BLaER1 treated with 17β-estradiol and CSF1 and Interleukin-3, amounts not matched to agents 10 nM and 100 nM (cell line): ENCODE measurements at regions not wholly inside any gene's neighbourhood (a gene's known extent, or its start where the extent isn't known, plus 50 kb on each side); places are given as distances from the start of the nearest gene placed in this dataset.

ENCODE experiments used
- H3K27ac ChIP-seq, 11 experiments: shearing (Covaris generic); formaldehyde crosslinking; 2 replicates each; pipeline ENCODE4 v1.8.1; 2022
- H3K27me3 ChIP-seq, 11 experiments: shearing (Covaris generic); formaldehyde crosslinking; 2 replicates each; pipeline ENCODE4 v1.8.1; 2022
- H3K36me3 ChIP-seq, 11 experiments: shearing (Covaris generic); formaldehyde crosslinking; 2 replicates each; pipeline ENCODE4 v1.8.1; 2022
- H3K4me1 ChIP-seq, 10 experiments: shearing (Covaris generic); formaldehyde crosslinking; 2 replicates each; pipeline ENCODE4 v1.8.1; 2022
- H3K4me2 ChIP-seq, 11 experiments: shearing (Covaris generic); formaldehyde crosslinking; 2 replicates each; pipeline ENCODE4 v1.8.1; 2022
- H3K4me3 ChIP-seq, 10 experiments: shearing (Covaris generic); formaldehyde crosslinking; 2 replicates each; pipeline ENCODE4 v1.8.1; 2022
- H3K9ac ChIP-seq, 11 experiments: shearing (Covaris generic); formaldehyde crosslinking; 2 replicates each; pipeline ENCODE4 v1.8.1; 2022
- H3K9me3 ChIP-seq, 11 experiments: shearing (Covaris generic); formaldehyde crosslinking; replicated peaks in 1 of 11; 2 replicates each; pipeline ENCODE4 v1.8.1; 2022
- H4K20me1 ChIP-seq, 11 experiments: shearing (Covaris generic); formaldehyde crosslinking; 2 replicates each; pipeline ENCODE4 v1.8.1; 2022
- Cebpa-rat ChIP-seq, 11 experiments: shearing (Covaris generic); IDR thresholded peaks; 2 replicates each; pipeline ENCODE4 v1.8.1; 2022

GRCh38 chr7:125130173-125130572 is 200.5 kb upstream of the POT1 start:
- no peaks in the 10 kb centered on the region for H3K4me1 ChIP-seq
- TF ChIP-seq Cebpa-rat (IDR thresholded peaks at IDR 0.05): no peak
- H3K27me3 ChIP-seq: no peaks in the 10 kb centered on the region
- H3K27ac ChIP-seq: no peak overlapping the region
- no peak overlapping the region for H3K9ac ChIP-seq
- no peaks in the 10 kb centered on the region for H3K9me3 ChIP-seq
- no peaks in the 10 kb centered on the region for H3K36me3 ChIP-seq
- no peaks in the 10 kb centered on the region for H4K20me1 ChIP-seq
- no peak overlapping the region for H3K4me3 ChIP-seq
- H3K4me2 ChIP-seq: no peak overlapping the region

- no peaks in the 10 kb centered on the region for H3K36me3 ChIP-seq
- no peaks in the 10 kb centered on the region for H3K27me3 ChIP-seq
- H3K9ac ChIP-seq: no peak overlapping the region
- H3K4me1 ChIP-seq: no peaks in the 10 kb centered on the region
- H3K27ac ChIP-seq: no peak overlapping the region
- no peaks in the 10 kb centered on the region for H4K20me1 ChIP-seq
- H3K4me2 ChIP-seq: no peak overlapping the region
- no peak overlapping the region for H3K4me3 ChIP-seq
- TF ChIP-seq Cebpa-rat (IDR thresholded peaks at IDR 0.05): no peak
- no peaks in the 10 kb centered on the region for H3K9me3 ChIP-seq
Observed at GRCh38 chr7:125127304-125127703, 197.7 kb upstream of the POT1 start.

DNA sequence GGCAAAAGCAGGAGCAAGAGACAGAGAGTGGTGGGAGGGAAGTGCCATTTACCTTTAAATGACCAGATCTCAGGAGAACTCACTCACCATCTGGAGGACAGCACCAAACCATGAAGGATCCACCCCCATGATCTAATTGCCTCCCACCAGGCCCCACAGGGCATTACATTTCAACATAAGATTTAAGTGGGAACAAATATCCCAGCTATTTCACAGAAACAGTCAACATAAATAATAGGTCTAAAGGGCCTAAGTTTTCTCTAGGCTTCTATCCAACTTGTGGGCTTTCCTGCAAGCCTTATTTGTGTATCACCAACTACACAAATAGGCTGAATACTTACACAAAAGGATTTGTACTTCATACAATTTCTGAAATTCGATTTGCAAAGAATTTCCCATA is 196.8 kb upstream of the POT1 start:
- no peaks in the 10 kb centered on the region for H4K20me1 ChIP-seq
- no peak overlapping the region for H3K9ac ChIP-seq
- no peak overlapping the region for H3K4me3 ChIP-seq
- no peaks in the 10 kb centered on the region for H3K4me1 ChIP-seq
- no peaks in the 10 kb centered on the region for H3K36me3 ChIP-seq
- no peak for TF ChIP-seq Cebpa-rat (IDR thresholded peaks at IDR 0.05)
- H3K27me3 ChIP-seq: no peaks in the 10 kb centered on the region
- no peaks in the 10 kb centered on the region for H3K9me3 ChIP-seq
- no peak overlapping the region for H3K4me2 ChIP-seq
- no peak overlapping the region for H3K27ac ChIP-seq

DNA sequence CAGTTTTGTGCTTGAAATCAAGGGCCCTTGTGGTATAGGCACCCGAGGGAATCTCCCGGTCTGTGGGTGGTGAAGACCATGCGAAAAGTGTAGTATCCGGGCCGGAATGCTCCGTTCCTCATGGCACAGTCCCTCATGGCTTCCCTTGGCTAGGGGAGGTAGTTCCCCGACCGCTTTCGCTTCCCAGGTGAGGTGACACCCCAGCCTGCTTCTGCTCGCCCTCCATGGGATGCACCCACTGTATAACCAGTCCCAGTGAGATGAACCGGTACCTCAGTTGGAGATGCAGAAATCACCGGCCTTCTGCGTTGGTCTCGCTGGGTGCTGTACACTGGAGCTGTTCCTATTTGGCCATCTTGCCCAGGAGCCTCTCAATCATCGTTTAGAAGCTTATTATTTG is 195.7 kb upstream of the POT1 start:
- H3K9ac ChIP-seq: no peak overlapping the region
- no peaks in the 10 kb centered on the region for H3K27me3 ChIP-seq
- no peaks in the 10 kb centered on the region for H3K36me3 ChIP-seq
- no peak overlapping the region for H3K27ac ChIP-seq
- H3K4me2 ChIP-seq: no peak overlapping the region
- no peaks in the 10 kb centered on the region for H4K20me1 ChIP-seq
- no peak for TF ChIP-seq Cebpa-rat (IDR thresholded peaks at IDR 0.05)
- H3K4me3 ChIP-seq: no peak overlapping the region
- no peaks in the 10 kb centered on the region for H3K4me1 ChIP-seq
- no peaks in the 10 kb centered on the region for H3K9me3 ChIP-seq

DNA sequence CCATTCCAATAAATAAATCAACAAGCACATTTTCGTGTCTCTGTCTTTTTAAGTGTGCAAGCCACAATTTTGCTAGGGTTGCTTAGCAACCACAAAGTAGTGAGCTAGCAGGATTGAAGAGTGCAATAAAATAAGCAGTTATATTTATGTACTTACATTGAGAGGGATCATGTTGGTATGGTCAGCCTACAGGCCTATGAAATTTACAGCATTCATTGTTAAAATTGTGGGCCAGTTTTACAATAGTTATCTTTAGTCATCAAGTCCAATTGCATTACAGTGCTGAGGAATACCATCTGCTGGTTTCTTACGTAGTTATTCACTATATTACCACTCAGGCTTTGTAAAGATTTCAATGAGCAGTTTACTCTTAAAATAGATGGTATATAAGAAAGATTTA is 192.5 kb upstream of the POT1 start:
- H3K36me3 ChIP-seq: no peaks in the 10 kb centered on the region
- no peak overlapping the region for H3K4me2 ChIP-seq
- H3K9ac ChIP-seq: no peak overlapping the region
- H3K4me3 ChIP-seq: no peak overlapping the region
- H3K4me1 ChIP-seq: no peaks in the 10 kb centered on the region
- no peaks in the 10 kb centered on the region for H4K20me1 ChIP-seq
- H3K9me3 ChIP-seq: no peaks in the 10 kb centered on the region
- no peaks in the 10 kb centered on the region for H3K27me3 ChIP-seq
- TF ChIP-seq Cebpa-rat (IDR thresholded peaks at IDR 0.05): no peak
- no peak overlapping the region for H3K27ac ChIP-seq

DNA sequence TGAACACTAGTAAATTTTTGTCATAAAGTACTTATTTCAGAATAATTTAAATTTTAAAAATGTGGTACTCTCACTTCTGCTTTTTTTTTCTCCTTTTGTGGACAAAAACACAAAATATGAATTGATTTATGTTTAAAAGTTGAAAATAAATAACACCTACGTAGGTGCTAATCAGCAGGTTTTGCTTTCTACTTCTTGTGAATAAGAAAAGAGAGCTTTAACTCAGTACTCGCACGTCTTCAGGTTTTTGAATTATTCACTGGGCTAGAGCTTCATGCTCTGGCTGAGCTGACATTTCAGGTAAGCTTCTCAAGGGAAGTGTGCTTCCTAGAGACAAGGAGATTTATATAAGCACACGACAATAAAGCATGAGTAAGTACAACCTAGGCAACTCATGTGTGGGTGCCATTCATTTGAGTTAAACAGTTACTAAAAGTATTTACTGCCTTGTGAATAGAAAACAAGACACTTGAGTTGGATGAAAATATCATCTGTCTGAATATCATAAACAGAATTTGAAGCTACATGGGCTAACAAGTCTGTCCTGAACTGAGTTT is 190.0 kb upstream of the POT1 start:
- no peak overlapping the region for H3K4me2 ChIP-seq
- no peak overlapping the region for H3K9ac ChIP-seq
- TF ChIP-seq Cebpa-rat (IDR thresholded peaks at IDR 0.05): no peak

GRCh38 chr7:125118444-125118843 is 188.8 kb upstream of the POT1 start:
- Histone ChIP-seq H4K20me1 (no peaks in the 10 kb centered on the region), H3K4me3 (no peak overlapping the region), H3K27ac (no peak overlapping the region), H3K4me2 (no peak overlapping the region), H3K9ac (no peak overlapping the region), H3K4me1 (no peaks in the 10 kb centered on the region), H3K27me3 (no peaks in the 10 kb centered on the region), H3K9me3 (no peaks in the 10 kb centered on the region), H3K36me3 (no peaks in the 10 kb centered on the region)
- no peak for TF ChIP-seq Cebpa-rat (IDR thresholded peaks at IDR 0.05)

More for the DNA sequence above, 190.0 kb upstream of the POT1 start:
- H4K20me1 ChIP-seq: no peaks in the 10 kb centered on the region
- H3K27ac ChIP-seq: no peak overlapping the region
- H3K4me3 ChIP-seq: no peak overlapping the region
- no peaks in the 10 kb centered on the region for H3K4me1 ChIP-seq
- H3K36me3 ChIP-seq: no peaks in the 10 kb centered on the region
- no peaks in the 10 kb centered on the region for H3K9me3 ChIP-seq
- H3K27me3 ChIP-seq: no peaks in the 10 kb centered on the region

DNA sequence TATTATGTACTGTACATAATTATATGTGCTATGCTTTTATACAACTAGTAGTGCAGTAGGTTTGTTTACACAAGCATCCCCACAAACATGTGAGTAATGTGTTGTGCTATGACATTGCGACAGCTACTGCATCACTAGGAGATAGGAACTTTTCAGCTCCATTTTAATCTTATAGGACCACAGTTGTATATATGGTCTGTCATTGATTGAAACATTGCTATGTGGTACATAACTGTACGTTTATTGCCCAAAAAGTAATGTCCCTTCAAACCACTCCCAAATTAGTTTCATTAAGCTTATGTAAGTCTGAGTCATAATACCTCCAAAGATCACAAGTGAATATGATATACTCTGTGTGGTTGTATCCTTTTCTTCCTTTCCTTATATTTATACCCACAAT is 183.2 kb upstream of the POT1 start:
- H3K36me3 ChIP-seq: no peaks in the 10 kb centered on the region
- no peaks in the 10 kb centered on the region for H3K4me1 ChIP-seq
- no peaks in the 10 kb centered on the region for H3K27me3 ChIP-seq
- H4K20me1 ChIP-seq: no peaks in the 10 kb centered on the region
- no peak overlapping the region for H3K9ac ChIP-seq
- no peak for TF ChIP-seq Cebpa-rat (IDR thresholded peaks at IDR 0.05)
- no peak overlapping the region for H3K27ac ChIP-seq
- H3K4me3 ChIP-seq: no peak overlapping the region
- H3K9me3 ChIP-seq: peaks cover 0 to 11% (median 0%) of the 10 kb centered on the region in 11 experiments; a peak in 5 of 22 replicates
- no peak overlapping the region for H3K4me2 ChIP-seq

- Histone ChIP-seq H3K27me3 (no peaks in the 10 kb centered on the region), H3K4me2 (no peak overlapping the region), H4K20me1 (no peaks in the 10 kb centered on the region), H3K9ac (no peak overlapping the region), H3K4me1 (no peaks in the 10 kb centered on the region), H3K36me3 (no peaks in the 10 kb centered on the region), H3K9me3 (no peaks in the 10 kb centered on the region), H3K27ac (no peak overlapping the region), H3K4me3 (no peak overlapping the region)
- no peak for TF ChIP-seq Cebpa-rat (IDR thresholded peaks at IDR 0.05)
Observed at GRCh38 chr7:125099519-125099918, 169.9 kb upstream of the POT1 start.

DNA sequence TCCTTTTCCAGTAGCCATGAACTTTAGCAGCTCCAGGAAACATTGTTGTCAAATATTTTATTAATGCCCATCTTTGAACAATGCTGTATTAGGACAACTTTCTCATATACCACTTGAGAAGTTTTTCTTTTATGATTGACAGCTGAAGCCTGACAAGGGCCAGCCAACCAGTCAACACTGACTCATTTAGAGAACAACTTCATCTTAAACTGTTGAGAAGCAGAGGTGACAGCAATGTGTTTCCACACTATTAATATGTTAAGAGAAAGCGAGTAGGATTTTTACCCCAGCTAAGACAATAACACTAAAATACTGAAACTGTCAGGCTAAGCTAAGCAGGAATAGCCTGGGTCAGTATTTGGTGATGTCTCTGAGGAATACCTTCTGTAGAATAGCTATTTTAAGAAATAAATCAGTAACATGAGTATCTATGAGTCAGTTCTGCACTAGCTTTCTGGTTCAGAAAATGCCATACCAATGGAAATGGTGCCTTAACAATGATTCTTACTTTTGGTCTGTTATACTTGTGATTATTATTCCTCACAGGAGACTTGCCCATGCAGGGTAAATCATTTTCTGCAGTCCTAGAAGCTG is 168.8 kb upstream of the POT1 start:
- Histone ChIP-seq H3K36me3 (no peaks in the 10 kb centered on the region), H3K27me3 (no peaks in the 10 kb centered on the region), H3K4me2 (no peak overlapping the region), H3K27ac (no peak overlapping the region), H3K4me1 (no peaks in the 10 kb centered on the region), H4K20me1 (no peaks in the 10 kb centered on the region), H3K9me3 (no peaks in the 10 kb centered on the region), H3K4me3 (no peak overlapping the region), H3K9ac (no peak overlapping the region)
- no peak for TF ChIP-seq Cebpa-rat (IDR thresholded peaks at IDR 0.05)
